ENCODE measurements at regions not wholly inside any gene's neighbourhood (a gene's known extent, or its start where the extent isn't known, plus 50 kb on each side); places are given as distances from the start of the nearest gene placed in this dataset.

DNA sequence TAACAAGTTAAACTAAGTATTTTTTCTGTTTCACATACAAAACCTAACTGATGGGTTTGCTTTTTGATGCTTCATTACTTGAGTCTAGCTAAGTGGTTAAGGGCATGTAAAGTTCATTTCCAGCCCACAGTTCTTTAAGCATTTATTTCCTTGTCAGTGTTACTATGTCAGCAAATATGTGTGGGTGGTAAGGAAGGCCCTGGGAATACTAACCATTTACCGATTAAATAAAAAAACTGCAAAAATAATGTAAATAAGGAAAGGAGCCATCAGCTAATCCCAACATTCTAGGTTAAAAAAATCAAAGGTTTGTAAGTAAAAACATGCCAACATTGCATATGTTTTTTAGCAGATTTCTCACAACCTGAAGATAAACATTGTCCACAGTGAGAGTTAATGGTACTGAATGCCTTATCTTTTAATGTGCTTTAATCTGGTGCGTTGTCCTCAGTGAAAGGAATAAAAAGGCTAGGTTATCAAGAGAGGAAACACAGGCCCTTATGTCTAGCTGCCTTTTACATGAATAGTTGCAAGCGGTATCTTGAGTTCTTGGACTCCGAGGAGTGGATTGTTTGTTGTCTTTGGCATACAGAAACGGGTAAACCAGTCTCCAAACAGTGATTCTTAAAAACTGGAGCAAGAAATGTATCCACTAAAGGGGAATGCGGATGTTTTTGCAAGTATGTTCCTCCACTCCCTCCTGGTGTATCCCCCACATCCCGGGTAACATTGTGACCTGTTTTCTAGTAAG, 949.6 kb upstream of the SLC10A2 start:
- no peaks in the 10 kb centered on the region for H3K27me3 ChIP-seq (ENCODE audit: insufficient read depth, low read length)
- no peaks in the 10 kb centered on the region for H3K9me3 ChIP-seq (ENCODE audit: control insufficient read depth in 1 of 2, insufficient read depth in 1 of 2, low read depth in 1 of 2, low read length in 2 of 2)
- BruUV-seq (replicated peaks): no TSS peak
- intact Hi-C loops (cut with micrococcal nuclease): no loop called here
- no peaks in the 10 kb centered on the region for H3K9me2 ChIP-seq (ENCODE audit: insufficient read depth)
- TF ChIP-seq POLR2A (IDR thresholded peaks at IDR 0.05; ENCODE audit: borderline replicate concordance, extremely low read depth, insufficient read depth, insufficient read length) (no peak), FOSL1 (IDR thresholded peaks at IDR 0.05; ENCODE audit: low read depth) (no peak), ZNF274 (IDR thresholded peaks at IDR 0.05; ENCODE audit: low read depth, low read length) (no peak), ATF3 (IDR thresholded peaks at IDR 0.05) (no peak), YY1 (IDR thresholded peaks at IDR 0.05; ENCODE audit: extremely low read depth, insufficient replicate concordance, low read depth, low read length) (no peak)
- H3K4me3 ChIP-seq (replicated peaks in 1 of 2; ENCODE audit: low read depth in 1 of 2, low read length in 2 of 2): no peak overlapping the region
- ATAC-seq: no peak
- H3K4me1 ChIP-seq (ENCODE audit: control insufficient read depth in 1 of 2, insufficient read depth in 2 of 2, low read length in 2 of 2): no peaks in the 10 kb centered on the region
- H3K36me3 ChIP-seq (ENCODE audit: control insufficient read depth in 1 of 2, insufficient read depth in 2 of 2, low read length in 2 of 2): no peaks in the 10 kb centered on the region
- no peak for DNase-seq (ENCODE audit: low read depth, low spot score)
- H3K9ac ChIP-seq (ENCODE audit: low read length): no peak overlapping the region
- H4K20me1 ChIP-seq (ENCODE audit: insufficient read depth): no peaks in the 10 kb centered on the region
- ChIA-PET POLR2A (no interaction called here), CTCF (no interaction called here), RAD21 (ENCODE audit: low non-redundant PET in 1 of 2, low total read pairs in 2 of 2, uncharacterized antibody in 2 of 2, unreplicated experiment in 2 of 2) (no interaction called here)
- no peaks in the 10 kb centered on the region for H3K79me2 ChIP-seq (ENCODE audit: insufficient read depth, low read length)
- H3K4me2 ChIP-seq (ENCODE audit: low read length): no peak overlapping the region
- no peak overlapping the region for H3K27ac ChIP-seq (ENCODE audit: low read depth, low read length)
- no peak overlapping the region for H2AFZ ChIP-seq (ENCODE audit: low read depth, low read length, poor library complexity, severe bottlenecking)

DNA sequence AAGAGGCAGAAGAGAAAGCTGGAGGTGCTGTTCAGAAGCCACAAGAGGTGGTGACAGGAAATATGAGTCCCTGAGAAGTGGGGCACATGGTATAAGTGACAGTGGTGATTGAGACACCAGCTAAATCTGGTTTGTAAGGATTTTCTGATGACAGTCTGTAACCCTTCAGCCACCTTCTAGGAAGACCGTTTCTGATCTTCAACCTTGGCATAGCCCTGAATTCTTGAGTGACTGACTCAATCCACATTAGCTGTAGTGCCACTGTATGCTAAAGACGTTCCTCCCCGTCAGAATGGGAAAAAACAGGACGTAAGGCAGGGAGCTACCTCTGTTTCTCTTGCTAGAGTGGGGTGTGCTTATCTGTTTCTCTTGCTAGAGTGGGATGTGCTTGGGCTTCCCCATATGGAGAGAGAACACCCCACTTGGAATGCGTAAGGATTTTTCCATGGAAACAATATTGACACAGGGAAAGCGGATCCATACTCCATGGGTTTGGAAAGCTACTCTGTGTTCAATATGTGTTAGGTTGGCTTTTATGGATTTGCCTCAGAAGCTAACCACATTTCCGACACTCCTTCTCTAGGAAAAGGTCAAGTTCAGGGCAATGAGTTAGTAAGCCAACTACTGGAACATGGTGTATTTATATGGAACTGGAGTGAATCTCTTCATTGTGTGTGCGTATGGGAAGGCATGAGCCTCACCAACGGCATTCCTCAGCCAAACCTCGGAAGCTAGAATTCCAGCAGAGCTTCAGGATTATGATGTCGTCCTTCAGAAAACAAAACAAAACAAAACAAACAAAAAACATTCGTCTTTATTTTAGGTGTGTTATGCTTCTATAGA, 948.8 kb upstream of the SLC10A2 start:
- Histone ChIP-seq H3K4me2 (ENCODE audit: low read length) (no peak overlapping the region), H3K27ac (ENCODE audit: low read depth, low read length) (no peak overlapping the region), H4K20me1 (ENCODE audit: insufficient read depth) (no peaks in the 10 kb centered on the region), H3K4me3 (replicated peaks in 1 of 2; ENCODE audit: low read depth in 1 of 2, low read length in 2 of 2) (no peak overlapping the region), H3K9me2 (ENCODE audit: insufficient read depth) (no peaks in the 10 kb centered on the region), H3K27me3 (ENCODE audit: insufficient read depth, low read length) (no peaks in the 10 kb centered on the region), H3K79me2 (ENCODE audit: insufficient read depth, low read length) (no peaks in the 10 kb centered on the region), H3K36me3 (ENCODE audit: control insufficient read depth in 1 of 2, insufficient read depth in 2 of 2, low read length in 2 of 2) (no peaks in the 10 kb centered on the region), H3K4me1 (ENCODE audit: control insufficient read depth in 1 of 2, insufficient read depth in 2 of 2, low read length in 2 of 2) (no peaks in the 10 kb centered on the region), H3K9ac (ENCODE audit: low read length) (no peak overlapping the region), H2AFZ (ENCODE audit: low read depth, low read length, poor library complexity, severe bottlenecking) (no peak overlapping the region), H3K9me3 (ENCODE audit: control insufficient read depth in 1 of 2, insufficient read depth in 1 of 2, low read depth in 1 of 2, low read length in 2 of 2) (no peaks in the 10 kb centered on the region)
- POLR2A ChIA-PET: no interaction called here
- ATAC-seq: no peak
- CTCF ChIA-PET: no interaction called here
- intact Hi-C loops (cut with micrococcal nuclease): no loop called here
- RAD21 ChIA-PET (ENCODE audit: low non-redundant PET in 1 of 2, low total read pairs in 2 of 2, uncharacterized antibody in 2 of 2, unreplicated experiment in 2 of 2): no interaction called here
- no TSS peak for BruUV-seq (replicated peaks)
- no peak for DNase-seq (ENCODE audit: low read depth, low spot score)
- TF ChIP-seq, protein P1, sequence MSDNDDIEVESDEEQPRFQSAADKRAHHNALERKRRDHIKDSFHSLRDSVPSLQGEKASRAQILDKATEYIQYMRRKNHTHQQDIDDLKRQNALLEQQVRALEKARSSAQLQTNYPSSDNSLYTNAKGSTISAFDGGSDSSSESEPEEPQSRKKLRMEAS (IDR thresholded peaks at IDR 0.05): no peak
- TF ChIP-seq RAD21 (IDR thresholded peaks at IDR 0.05; ENCODE audit: low read depth) (no peak), ELF1 (IDR thresholded peaks at IDR 0.05; ENCODE audit: borderline replicate concordance, low read depth) (no peak), SRF (IDR thresholded peaks at IDR 0.05; ENCODE audit: low read depth) (no peak), ZFX (IDR thresholded peaks at IDR 0.05) (no peak), YY1 (IDR thresholded peaks at IDR 0.05; ENCODE audit: extremely low read depth, insufficient replicate concordance, low read depth, low read length) (no peak), ATF3 (IDR thresholded peaks at IDR 0.05) (no peak)
- TF ChIP-seq, protein P2, sequence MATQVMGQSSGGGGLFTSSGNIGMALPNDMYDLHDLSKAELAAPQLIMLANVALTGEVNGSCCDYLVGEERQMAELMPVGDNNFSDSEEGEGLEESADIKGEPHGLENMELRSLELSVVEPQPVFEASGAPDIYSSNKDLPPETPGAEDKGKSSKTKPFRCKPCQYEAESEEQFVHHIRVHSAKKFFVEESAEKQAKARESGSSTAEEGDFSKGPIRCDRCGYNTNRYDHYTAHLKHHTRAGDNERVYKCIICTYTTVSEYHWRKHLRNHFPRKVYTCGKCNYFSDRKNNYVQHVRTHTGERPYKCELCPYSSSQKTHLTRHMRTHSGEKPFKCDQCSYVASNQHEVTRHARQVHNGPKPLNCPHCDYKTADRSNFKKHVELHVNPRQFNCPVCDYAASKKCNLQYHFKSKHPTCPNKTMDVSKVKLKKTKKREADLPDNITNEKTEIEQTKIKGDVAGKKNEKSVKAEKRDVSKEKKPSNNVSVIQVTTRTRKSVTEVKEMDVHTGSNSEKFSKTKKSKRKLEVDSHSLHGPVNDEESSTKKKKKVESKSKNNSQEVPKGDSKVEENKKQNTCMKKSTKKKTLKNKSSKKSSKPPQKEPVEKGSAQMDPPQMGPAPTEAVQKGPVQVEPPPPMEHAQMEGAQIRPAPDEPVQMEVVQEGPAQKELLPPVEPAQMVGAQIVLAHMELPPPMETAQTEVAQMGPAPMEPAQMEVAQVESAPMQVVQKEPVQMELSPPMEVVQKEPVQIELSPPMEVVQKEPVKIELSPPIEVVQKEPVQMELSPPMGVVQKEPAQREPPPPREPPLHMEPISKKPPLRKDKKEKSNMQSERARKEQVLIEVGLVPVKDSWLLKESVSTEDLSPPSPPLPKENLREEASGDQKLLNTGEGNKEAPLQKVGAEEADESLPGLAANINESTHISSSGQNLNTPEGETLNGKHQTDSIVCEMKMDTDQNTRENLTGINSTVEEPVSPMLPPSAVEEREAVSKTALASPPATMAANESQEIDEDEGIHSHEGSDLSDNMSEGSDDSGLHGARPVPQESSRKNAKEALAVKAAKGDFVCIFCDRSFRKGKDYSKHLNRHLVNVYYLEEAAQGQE (IDR thresholded peaks at IDR 0.05; ENCODE audit: low read depth): no peak

All from HCT116 (cell line).